ENCODE measurements at regions not wholly inside any gene's neighbourhood (a gene's known extent, or its start where the extent isn't known, plus 50 kb on each side); places are given as distances from the start of the nearest gene placed in this dataset.

GRCh38 chrX:18034945-18035344 lies 173.8 kb upstream of the RAI2 start:
- TF ChIP-seq POLR2A (IDR thresholded peaks at IDR 0.05) (no peak), CTCF (IDR thresholded peaks at IDR 0.05) (no peak)

Data from tibial nerve (tissue), 3 donors.